SK-N-SH treated with all-trans-retinoic acid at 6 μM for 48 hours (cell line): ENCODE measurements at regions not wholly inside any gene's neighbourhood (a gene's known extent, or its start where the extent isn't known, plus 50 kb on each side); places are given as distances from the start of the nearest gene placed in this dataset.

Source experiments
- ATAC-seq: fragments of 200-7000 bp; cut with Tn5 transposase; 3 replicates; pipeline ENCODE4 v1.9.1; 2020; ENCODE audit warnings: mild to moderate bottlenecking, moderate library complexity
- BACH2 ChIP-seq: fragments of 250-450 bp; sonication (Bioruptor Pico); IDR thresholded peaks from 2 replicates; pipeline ENCODE4 v1.9.0; 2021; ENCODE audit warnings: mild to moderate bottlenecking, borderline replicate concordance
- CSDC2 ChIP-seq: fragments of 250-450 bp; sonication (Bioruptor Pico); IDR thresholded peaks from 2 replicates; pipeline ENCODE4 v1.5.0; 2020; ENCODE audit warnings: mild to moderate bottlenecking, moderate library complexity
- GLIS3 ChIP-seq: fragments of 250-450 bp; sonication (Bioruptor Pico); IDR thresholded peaks from 2 replicates; pipeline ENCODE4 v1.5.0; 2020; ENCODE audit warnings: mild to moderate bottlenecking, moderate library complexity
- ISL1 ChIP-seq: fragments of 250-450 bp; sonication (Bioruptor Pico); IDR thresholded peaks from 2 replicates; pipeline ENCODE4 v2.1.2; 2022; ENCODE audit warnings: mild to moderate bottlenecking, moderate library complexity
- OSR1 ChIP-seq: fragments of 250-450 bp; sonication (Bioruptor Pico); IDR thresholded peaks from 2 replicates; pipeline ENCODE4 v1.8.0; 2022; ENCODE audit warnings: moderate library complexity, mild to moderate bottlenecking, inconsistent platforms
- PPARA ChIP-seq: fragments of 250-450 bp; sonication (Bioruptor Pico); IDR thresholded peaks from 2 replicates; pipeline ENCODE4 v1.5.0; 2020; ENCODE audit warnings: mild to moderate bottlenecking, borderline replicate concordance
- RARB ChIP-seq: fragments of 250-450 bp; sonication (Bioruptor Pico); IDR thresholded peaks from 2 replicates; pipeline ENCODE4 v1.8.0; 2021; ENCODE audit warnings: mild to moderate bottlenecking, moderate library complexity
- SNAI2 ChIP-seq: fragments of 250-450 bp; sonication (Bioruptor Pico); IDR thresholded peaks from 2 replicates; pipeline ENCODE4 v1.5.0; 2020; ENCODE audit warnings: mild to moderate bottlenecking, moderate library complexity
- TCF4 ChIP-seq: fragments of 250-450 bp; sonication (Bioruptor Pico); IDR thresholded peaks from 2 replicates; pipeline ENCODE4 v1.8.0; 2021; ENCODE audit warnings: mild to moderate bottlenecking, moderate library complexity, borderline replicate concordance
- TOX ChIP-seq: fragments of 250-450 bp; sonication (Bioruptor Pico); IDR thresholded peaks from 2 replicates; pipeline ENCODE4 v1.8.0; 2021; ENCODE audit warnings: mild to moderate bottlenecking, moderate library complexity, borderline replicate concordance
- ZC3H10 ChIP-seq: fragments of 250-450 bp; sonication (Bioruptor Pico); IDR thresholded peaks from 2 replicates; pipeline ENCODE4 v1.5.1; 2021; ENCODE audit warnings: mild to moderate bottlenecking, moderate library complexity
- ZFP30 ChIP-seq: fragments of 450-650 bp; formaldehyde crosslinking; IDR thresholded peaks from 2 replicates; pipeline ENCODE4 v1.5.0; 2022; ENCODE audit warnings: mild to moderate bottlenecking, moderate library complexity
- ZNF565 ChIP-seq: fragments of 450-650 bp; formaldehyde crosslinking; conservative IDR thresholded peaks from 2 replicates; pipeline ENCODE4 v1.5.0; 2020; ENCODE audit warnings: low read depth, mild to moderate bottlenecking, moderate library complexity
- ZNF70 ChIP-seq: fragments of 450-650 bp; formaldehyde crosslinking; IDR thresholded peaks from 2 replicates; pipeline ENCODE4 v1.5.0; 2020; ENCODE audit warnings: mild to moderate bottlenecking, moderate library complexity
- ZNF8 ChIP-seq: fragments of 450-650 bp; formaldehyde crosslinking; IDR thresholded peaks from 2 replicates; pipeline ENCODE4 v1.5.0; 2020; ENCODE audit warnings: mild to moderate bottlenecking, moderate library complexity
- TF ChIP-seq, protein P1 (sequence below): fragments of 250-450 bp; sonication (Bioruptor Pico); IDR thresholded peaks from 2 replicates; pipeline ENCODE4 v1.8.0; 2020; ENCODE audit warnings: mild to moderate bottlenecking, moderate library complexity, borderline replicate concordance
- TF ChIP-seq, protein P2 (sequence below): fragments of 250-450 bp; sonication (Bioruptor Pico); IDR thresholded peaks from 2 replicates; pipeline ENCODE4 v1.8.0; 2021; ENCODE audit warnings: low read depth, mild to moderate bottlenecking, moderate library complexity, borderline replicate concordance
- TF ChIP-seq, protein P3 (sequence below): fragments of 250-450 bp; sonication (Bioruptor Pico); IDR thresholded peaks from 2 replicates; pipeline ENCODE4 v1.5.1; 2020; ENCODE audit warnings: low read depth, mild to moderate bottlenecking, moderate library complexity
- TF ChIP-seq, protein P4 (sequence below): fragments of 250-450 bp; sonication (Bioruptor Pico); IDR thresholded peaks from 2 replicates; pipeline ENCODE4 v1.5.0; 2020; ENCODE audit warnings: mild to moderate bottlenecking, moderate library complexity
- TF ChIP-seq, protein P5 (sequence below): fragments of 250-450 bp; sonication (Bioruptor Pico); IDR thresholded peaks from 2 replicates; pipeline ENCODE4 v1.5.1; 2021; ENCODE audit warnings: mild to moderate bottlenecking, moderate library complexity

DNA sequence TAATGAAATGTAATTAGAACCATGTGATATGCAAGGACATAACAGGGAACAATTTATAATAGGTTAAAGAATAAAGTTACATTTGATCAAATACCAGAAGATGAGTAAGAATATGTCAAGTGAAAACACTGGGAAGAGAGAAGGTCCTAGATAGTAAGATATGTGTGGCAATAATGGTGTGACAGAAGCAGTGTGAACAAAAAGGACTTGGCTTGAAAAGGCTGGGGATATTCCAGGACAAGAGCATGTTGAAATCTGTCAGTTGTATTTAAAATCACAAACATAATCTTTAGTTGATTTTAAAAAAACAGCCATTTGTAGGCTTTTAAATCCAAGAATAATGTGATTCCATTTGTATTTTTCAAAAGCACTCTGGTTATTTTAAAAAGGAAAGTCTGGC lies 1399.9 kb upstream of the SLC39A10 start (continued):
- TF ChIP-seq, protein P1, sequence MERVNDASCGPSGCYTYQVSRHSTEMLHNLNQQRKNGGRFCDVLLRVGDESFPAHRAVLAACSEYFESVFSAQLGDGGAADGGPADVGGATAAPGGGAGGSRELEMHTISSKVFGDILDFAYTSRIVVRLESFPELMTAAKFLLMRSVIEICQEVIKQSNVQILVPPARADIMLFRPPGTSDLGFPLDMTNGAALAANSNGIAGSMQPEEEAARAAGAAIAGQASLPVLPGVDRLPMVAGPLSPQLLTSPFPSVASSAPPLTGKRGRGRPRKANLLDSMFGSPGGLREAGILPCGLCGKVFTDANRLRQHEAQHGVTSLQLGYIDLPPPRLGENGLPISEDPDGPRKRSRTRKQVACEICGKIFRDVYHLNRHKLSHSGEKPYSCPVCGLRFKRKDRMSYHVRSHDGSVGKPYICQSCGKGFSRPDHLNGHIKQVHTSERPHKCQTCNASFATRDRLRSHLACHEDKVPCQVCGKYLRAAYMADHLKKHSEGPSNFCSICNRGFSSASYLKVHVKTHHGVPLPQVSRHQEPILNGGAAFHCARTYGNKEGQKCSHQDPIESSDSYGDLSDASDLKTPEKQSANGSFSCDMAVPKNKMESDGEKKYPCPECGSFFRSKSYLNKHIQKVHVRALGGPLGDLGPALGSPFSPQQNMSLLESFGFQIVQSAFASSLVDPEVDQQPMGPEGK, result no peak
- TF ChIP-seq, protein P2, sequence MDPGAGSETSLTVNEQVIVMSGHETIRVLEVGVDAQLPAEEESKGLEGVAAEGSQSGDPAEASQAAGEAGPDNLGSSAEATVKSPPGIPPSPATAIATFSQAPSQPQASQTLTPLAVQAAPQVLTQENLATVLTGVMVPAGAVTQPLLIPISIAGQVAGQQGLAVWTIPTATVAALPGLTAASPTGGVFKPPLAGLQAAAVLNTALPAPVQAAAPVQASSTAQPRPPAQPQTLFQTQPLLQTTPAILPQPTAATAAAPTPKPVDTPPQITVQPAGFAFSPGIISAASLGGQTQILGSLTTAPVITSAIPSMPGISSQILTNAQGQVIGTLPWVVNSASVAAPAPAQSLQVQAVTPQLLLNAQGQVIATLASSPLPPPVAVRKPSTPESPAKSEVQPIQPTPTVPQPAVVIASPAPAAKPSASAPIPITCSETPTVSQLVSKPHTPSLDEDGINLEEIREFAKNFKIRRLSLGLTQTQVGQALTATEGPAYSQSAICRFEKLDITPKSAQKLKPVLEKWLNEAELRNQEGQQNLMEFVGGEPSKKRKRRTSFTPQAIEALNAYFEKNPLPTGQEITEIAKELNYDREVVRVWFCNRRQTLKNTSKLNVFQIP (CRISPR knock-in tag), result no peak
- TF ChIP-seq ZNF565 (no peak), ZC3H10 (CRISPR knock-in tag) (no peak), ISL1 (CRISPR knock-in tag) (no peak), RARB (no peak)

DNA sequence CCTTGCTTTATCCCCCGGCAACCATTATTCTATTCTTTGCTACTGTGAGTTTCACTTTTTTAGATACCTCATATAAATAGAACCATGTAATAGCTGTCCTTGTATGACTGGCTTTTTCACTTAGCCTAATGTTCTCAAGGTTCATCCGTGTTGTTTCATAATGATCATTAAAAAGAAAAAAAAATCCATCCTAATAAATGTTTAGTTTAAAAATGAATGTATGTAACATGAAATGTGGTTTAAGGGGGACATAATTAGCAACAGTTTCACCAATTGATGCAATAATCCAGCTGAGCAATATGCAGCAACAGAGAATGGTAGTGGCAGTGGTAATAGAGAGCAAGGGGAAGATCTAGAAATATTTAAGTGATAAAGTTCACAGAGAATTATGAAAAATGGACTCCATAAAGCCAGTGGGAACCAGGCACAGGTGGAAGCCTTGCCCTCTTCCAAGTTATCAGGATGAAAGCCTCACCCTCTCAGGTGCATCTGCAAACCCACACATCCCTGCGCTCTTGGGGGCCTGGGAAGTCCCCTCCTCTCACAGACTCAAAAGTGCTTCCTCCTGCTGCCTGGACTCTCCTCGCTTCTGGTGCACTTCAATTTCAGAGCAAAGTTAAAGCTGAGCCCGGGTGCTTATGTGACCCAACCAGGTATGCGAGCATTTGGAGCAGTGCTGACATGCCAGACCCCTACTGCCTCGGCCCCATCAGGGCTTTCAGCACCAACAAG lies 1403.3 kb upstream of the SLC39A10 start:
- ATAC-seq, result no peak

More for the DNA sequence above, 1403.3 kb upstream of the SLC39A10 start:
- TF ChIP-seq, protein P1, result no peak
- TF ChIP-seq, protein P3, sequence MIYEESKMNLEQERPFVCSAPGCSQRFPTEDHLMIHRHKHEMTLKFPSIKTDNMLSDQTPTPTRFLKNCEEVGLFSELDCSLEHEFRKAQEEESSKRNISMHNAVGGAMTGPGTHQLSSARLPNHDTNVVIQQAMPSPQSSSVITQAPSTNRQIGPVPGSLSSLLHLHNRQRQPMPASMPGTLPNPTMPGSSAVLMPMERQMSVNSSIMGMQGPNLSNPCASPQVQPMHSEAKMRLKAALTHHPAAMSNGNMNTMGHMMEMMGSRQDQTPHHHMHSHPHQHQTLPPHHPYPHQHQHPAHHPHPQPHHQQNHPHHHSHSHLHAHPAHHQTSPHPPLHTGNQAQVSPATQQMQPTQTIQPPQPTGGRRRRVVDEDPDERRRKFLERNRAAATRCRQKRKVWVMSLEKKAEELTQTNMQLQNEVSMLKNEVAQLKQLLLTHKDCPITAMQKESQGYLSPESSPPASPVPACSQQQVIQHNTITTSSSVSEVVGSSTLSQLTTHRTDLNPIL (CRISPR knock-in tag), result no peak
- TF ChIP-seq, protein P4, sequence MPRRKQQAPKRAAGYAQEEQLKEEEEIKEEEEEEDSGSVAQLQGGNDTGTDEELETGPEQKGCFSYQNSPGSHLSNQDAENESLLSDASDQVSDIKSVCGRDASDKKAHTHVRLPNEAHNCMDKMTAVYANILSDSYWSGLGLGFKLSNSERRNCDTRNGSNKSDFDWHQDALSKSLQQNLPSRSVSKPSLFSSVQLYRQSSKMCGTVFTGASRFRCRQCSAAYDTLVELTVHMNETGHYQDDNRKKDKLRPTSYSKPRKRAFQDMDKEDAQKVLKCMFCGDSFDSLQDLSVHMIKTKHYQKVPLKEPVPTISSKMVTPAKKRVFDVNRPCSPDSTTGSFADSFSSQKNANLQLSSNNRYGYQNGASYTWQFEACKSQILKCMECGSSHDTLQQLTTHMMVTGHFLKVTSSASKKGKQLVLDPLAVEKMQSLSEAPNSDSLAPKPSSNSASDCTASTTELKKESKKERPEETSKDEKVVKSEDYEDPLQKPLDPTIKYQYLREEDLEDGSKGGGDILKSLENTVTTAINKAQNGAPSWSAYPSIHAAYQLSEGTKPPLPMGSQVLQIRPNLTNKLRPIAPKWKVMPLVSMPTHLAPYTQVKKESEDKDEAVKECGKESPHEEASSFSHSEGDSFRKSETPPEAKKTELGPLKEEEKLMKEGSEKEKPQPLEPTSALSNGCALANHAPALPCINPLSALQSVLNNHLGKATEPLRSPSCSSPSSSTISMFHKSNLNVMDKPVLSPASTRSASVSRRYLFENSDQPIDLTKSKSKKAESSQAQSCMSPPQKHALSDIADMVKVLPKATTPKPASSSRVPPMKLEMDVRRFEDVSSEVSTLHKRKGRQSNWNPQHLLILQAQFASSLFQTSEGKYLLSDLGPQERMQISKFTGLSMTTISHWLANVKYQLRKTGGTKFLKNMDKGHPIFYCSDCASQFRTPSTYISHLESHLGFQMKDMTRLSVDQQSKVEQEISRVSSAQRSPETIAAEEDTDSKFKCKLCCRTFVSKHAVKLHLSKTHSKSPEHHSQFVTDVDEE (CRISPR knock-in tag), result no peak
- TF ChIP-seq RARB (no peak), GLIS3 (CRISPR knock-in tag) (no peak), ZC3H10 (CRISPR knock-in tag) (no peak), OSR1 (no peak), ZNF70 (CRISPR knock-in tag) (no peak), TCF4 (CRISPR knock-in tag) (no peak), ZFP30 (CRISPR knock-in tag) (no peak), ZNF565 (no peak), CSDC2 (CRISPR knock-in tag) (no peak), PPARA (CRISPR knock-in tag) (no peak), ZNF8 (CRISPR knock-in tag) (no peak), BACH2 (no peak), TOX (CRISPR knock-in tag) (no peak), SNAI2 (no peak)
- TF ChIP-seq, protein P5, sequence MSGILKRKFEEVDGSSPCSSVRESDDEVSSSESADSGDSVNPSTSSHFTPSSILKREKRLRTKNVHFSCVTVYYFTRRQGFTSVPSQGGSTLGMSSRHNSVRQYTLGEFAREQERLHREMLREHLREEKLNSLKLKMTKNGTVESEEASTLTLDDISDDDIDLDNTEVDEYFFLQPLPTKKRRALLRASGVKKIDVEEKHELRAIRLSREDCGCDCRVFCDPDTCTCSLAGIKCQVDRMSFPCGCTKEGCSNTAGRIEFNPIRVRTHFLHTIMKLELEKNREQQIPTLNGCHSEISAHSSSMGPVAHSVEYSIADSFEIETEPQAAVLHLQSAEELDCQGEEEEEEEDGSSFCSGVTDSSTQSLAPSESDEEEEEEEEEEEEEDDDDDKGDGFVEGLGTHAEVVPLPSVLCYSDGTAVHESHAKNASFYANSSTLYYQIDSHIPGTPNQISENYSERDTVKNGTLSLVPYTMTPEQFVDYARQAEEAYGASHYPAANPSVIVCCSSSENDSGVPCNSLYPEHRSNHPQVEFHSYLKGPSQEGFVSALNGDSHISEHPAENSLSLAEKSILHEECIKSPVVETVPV (CRISPR knock-in tag), result no peak
- TF ChIP-seq, protein P2 (CRISPR knock-in tag), result no peak
